OCI-LY1 (cell line): ENCODE measurements at regions not wholly inside any gene's neighbourhood (a gene's known extent, or its start where the extent isn't known, plus 50 kb on each side); places are given as distances from the start of the nearest gene placed in this dataset.

Source experiments
- EZH2 ChIP-seq: fragments of 200-600 bp; sonication (generic), shearing (Covaris generic); IDR thresholded peaks from 2 replicates; pipeline ENCODE4 v1.8.0; 2017; ENCODE audit warnings: borderline replicate concordance, mixed run types, mild to moderate bottlenecking, antibody characterized with exemption, low read length, moderate library complexity, mixed read lengths
- TF ChIP-seq, protein P1 (sequence below): fragments of 200-600 bp; sonication (generic), shearing (Covaris generic); IDR thresholded peaks from 2 replicates; pipeline ENCODE4 v1.5.1; 2017; ENCODE audit warnings: mild to moderate bottlenecking, antibody characterized with exemption, low read length, moderate library complexity, mixed read lengths

DNA sequence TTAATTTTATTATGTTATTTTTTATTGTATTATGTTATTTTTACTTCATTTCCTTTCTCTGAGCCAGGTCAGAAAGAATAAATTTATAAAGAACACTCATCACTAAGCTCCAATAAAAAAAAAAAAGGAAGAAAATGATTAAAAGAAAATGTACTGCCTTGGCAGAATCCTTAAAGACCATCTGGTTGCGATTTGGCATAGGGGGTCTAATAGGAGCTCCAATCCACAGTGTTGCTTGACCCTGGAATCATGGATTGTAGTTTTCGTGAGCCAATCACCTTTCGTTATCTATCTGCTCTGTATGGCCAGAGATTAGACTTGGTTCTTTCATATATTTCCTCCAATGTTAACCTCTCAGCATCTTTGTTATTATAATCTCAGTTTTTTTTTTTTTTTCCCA, 421.8 kb upstream of the MCTP2 start:
- TF ChIP-seq, protein P1, sequence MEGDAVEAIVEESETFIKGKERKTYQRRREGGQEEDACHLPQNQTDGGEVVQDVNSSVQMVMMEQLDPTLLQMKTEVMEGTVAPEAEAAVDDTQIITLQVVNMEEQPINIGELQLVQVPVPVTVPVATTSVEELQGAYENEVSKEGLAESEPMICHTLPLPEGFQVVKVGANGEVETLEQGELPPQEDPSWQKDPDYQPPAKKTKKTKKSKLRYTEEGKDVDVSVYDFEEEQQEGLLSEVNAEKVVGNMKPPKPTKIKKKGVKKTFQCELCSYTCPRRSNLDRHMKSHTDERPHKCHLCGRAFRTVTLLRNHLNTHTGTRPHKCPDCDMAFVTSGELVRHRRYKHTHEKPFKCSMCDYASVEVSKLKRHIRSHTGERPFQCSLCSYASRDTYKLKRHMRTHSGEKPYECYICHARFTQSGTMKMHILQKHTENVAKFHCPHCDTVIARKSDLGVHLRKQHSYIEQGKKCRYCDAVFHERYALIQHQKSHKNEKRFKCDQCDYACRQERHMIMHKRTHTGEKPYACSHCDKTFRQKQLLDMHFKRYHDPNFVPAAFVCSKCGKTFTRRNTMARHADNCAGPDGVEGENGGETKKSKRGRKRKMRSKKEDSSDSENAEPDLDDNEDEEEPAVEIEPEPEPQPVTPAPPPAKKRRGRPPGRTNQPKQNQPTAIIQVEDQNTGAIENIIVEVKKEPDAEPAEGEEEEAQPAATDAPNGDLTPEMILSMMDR, result no peak
- no peak for TF ChIP-seq EZH2
